Retinal pigment epithelial cell (primary cell): ENCODE measurements at regions not wholly inside any gene's neighbourhood (a gene's known extent, or its start where the extent isn't known, plus 50 kb on each side); places are given as distances from the start of the nearest gene placed in this dataset.

Source experiments
- DNase-seq: peaks from one replicate; pipeline ENCODE4 v3.0.0-alpha.2; 2010; ENCODE audit warnings: low read depth
- H3K4me3 ChIP-seq: 2 replicates; pipeline ENCODE4 v1.5.1; 2011; ENCODE audit warnings: mild to moderate bottlenecking, low read length, control low read depth, moderate library complexity
- CTCF ChIP-seq: conservative IDR thresholded peaks from 2 replicates; pipeline ENCODE4 v1.5.1; 2011; ENCODE audit warnings: low read depth, low read length, control low read depth, inconsistent platforms

GRCh38 chr2:18290386-18290785 is 270.1 kb downstream of the RDH14 start:
- no peak overlapping the region for H3K4me3 ChIP-seq
- DNase-seq, result no peak
- TF ChIP-seq CTCF, result no peak

GRCh38 chr2:18286897-18287296 is 273.6 kb downstream of the RDH14 start:
- no peak overlapping the region for H3K4me3 ChIP-seq
- no peak for DNase-seq
- no peak for TF ChIP-seq CTCF

GRCh38 chr2:18284331-18284730 is 276.1 kb downstream of the RDH14 start:
- no peak for DNase-seq
- no peak for TF ChIP-seq CTCF
- H3K4me3 ChIP-seq, result no peak overlapping the region

GRCh38 chr2:18282026-18282425 is 278.4 kb downstream of the RDH14 start:
- H3K4me3 ChIP-seq, result no peak overlapping the region
- TF ChIP-seq CTCF, result no peak
- DNase-seq, result no peak

GRCh38 chr2:18276583-18277075 is 283.8 kb downstream of the RDH14 start:
- no peak for TF ChIP-seq CTCF
- DNase-seq, result no peak

GRCh38 chr2:18273205-18273604 is 287.2 kb downstream of the RDH14 start:
- H3K4me3 ChIP-seq, result no peak overlapping the region
- no peak for DNase-seq
- no peak for TF ChIP-seq CTCF

More at GRCh38 chr2:18276583-18277075, 283.8 kb downstream of the RDH14 start:
- no peak overlapping the region for H3K4me3 ChIP-seq

- TF ChIP-seq CTCF, result no peak
- H3K4me3 ChIP-seq, result no peak overlapping the region
- DNase-seq, result no peak
These were observed 288.3 kb downstream of the RDH14 start for GRCh38 chr2:18272148-18272494.
